ENCODE measurements at regions not wholly inside any gene's neighbourhood (a gene's known extent, or its start where the extent isn't known, plus 50 kb on each side); places are given as distances from the start of the nearest gene placed in this dataset.
"Not testable (repeated sequence)": the region's sequence is repeated elsewhere in the genome, so short reads cannot be mapped to it uniquely, and the experiment has no call there.

DNA sequence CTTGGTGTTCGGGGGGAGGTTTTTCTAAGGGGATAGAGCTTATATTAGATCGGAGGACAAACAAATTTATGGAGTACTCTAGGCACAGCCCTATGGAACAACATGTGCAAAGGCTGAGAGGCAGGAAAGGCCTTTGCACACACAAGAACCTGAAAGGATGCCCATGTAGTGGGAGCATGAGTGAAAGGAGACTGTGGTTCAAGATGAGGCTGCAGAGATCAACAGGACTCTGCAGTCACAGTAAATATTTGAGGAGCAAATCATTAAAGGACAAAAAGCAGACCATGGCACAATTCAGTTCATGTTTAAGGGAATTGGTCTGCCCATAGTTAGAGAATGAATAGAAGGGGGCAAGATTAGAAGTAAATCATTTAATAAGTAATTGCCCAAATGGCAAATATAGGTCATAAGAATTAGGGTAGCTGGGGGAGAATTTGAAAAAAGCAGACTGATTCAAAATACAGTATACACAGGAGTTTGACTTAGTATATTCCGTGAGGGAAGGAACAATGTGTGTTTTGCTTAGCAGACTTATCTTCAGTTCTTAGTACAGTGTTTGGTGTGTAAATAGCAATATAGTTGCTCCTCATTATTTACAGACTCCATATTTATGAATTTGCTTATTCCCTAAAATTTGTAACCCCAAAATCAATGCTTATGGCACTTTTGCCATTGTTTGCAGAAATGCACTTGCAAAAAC, 268.1 kb downstream of the SEC16B start:
- H3K4me3 ChIP-seq (ENCODE audit: low read depth, low read length): no peak overlapping the region
- no peak for TF ChIP-seq CTCF (IDR thresholded peaks at IDR 0.05; ENCODE audit: low read depth, low read length, missing control alignments)

DNA sequence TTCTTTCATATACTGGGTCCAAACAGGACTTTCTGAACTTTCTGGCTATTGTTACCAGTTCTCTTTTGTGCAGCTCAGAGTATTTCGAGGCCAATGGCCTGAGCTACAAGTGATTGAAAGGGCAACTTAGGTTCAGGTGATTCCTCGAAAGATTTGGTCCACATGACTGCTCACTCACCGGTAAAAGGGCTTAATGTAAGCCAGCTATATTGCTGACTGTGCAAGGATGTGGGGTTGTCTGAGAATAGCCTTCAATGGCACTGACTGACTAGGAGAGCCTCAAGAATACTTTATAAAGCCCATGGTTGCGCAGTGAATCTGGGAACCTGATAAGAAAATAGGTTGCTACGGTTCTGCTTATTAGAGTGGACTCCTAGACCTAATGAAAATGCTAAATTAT, 269.0 kb downstream of the SEC16B start:
- DNase-seq (ENCODE audit: low read depth): no peak
- no peak for TF ChIP-seq CTCF (IDR thresholded peaks at IDR 0.05; ENCODE audit: low read depth, low read length, missing control alignments)

More for the DNA sequence above, 268.1 kb downstream of the SEC16B start:
- DNase-seq (ENCODE audit: low read depth): no peak

DNA sequence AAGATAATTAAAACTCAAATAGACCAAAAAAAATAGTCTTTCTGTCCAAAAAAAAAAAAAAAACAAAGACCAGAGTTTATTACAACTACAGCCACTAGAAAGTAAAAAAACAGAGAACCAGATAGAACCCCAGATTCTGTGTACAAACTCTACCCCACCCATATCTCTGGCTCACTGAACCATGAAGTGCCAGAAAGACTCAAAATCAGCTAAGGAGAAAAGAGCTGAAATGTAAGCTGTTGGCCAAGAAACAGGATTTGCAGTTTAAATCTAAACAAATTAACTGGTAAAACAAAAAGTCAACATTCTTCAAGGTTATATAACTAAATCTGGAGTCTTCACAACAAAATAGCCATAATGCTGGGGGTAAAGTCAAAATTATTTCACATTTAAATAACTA, 278.9 kb downstream of the SEC16B start:
- TF ChIP-seq CTCF (IDR thresholded peaks at IDR 0.05; ENCODE audit: low read depth, low read length, missing control alignments): no peak
- H3K4me3 ChIP-seq (ENCODE audit: low read depth, low read length): no peak overlapping the region
- no peak for DNase-seq (ENCODE audit: low read depth)

More for the DNA sequence above, 269.0 kb downstream of the SEC16B start:
- H3K4me3 ChIP-seq (ENCODE audit: low read depth, low read length): no peak overlapping the region

GRCh38 chr1:177687544-177687943, 282.3 kb downstream of the SEC16B start:
- TF ChIP-seq CTCF (IDR thresholded peaks at IDR 0.05; ENCODE audit: low read depth, low read length, missing control alignments): no peak
- H3K4me3 ChIP-seq (ENCODE audit: low read depth, low read length): no peak overlapping the region
- DNase-seq (ENCODE audit: low read depth): no peak

DNA sequence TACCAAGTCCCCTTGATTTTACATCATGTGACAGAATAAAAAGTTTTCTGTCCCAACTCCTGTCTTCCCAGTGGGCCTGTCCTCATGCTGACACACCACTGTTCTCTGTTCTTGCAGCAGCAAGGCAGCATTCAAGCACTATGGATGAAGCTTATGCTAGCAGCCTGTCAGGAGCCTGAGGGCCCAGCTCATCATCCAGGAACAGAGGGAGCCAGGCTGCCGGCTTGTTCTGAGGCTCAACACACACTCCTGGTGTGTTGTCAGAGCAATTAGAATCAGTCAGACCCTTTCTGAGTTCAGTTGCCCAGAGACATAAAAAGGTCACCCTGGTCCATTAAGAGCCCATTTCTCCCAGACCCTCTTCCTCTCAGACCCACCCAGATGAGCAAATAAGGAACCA, 282.9 kb downstream of the SEC16B start:
- H3K4me3 ChIP-seq (ENCODE audit: low read depth, low read length): no peak overlapping the region
- no peak for DNase-seq (ENCODE audit: low read depth)
- TF ChIP-seq CTCF (IDR thresholded peaks at IDR 0.05; ENCODE audit: low read depth, low read length, missing control alignments): no peak

- no peak overlapping the region for H3K4me3 ChIP-seq (ENCODE audit: low read depth, low read length)
- DNase-seq (ENCODE audit: low read depth): no peak
- TF ChIP-seq CTCF (IDR thresholded peaks at IDR 0.05; ENCODE audit: low read depth, low read length, missing control alignments): no peak
Measured at GRCh38 chr1:177669161-177669560, 300.7 kb downstream of the SEC16B start.

GRCh38 chr1:177665935-177666334, 303.9 kb downstream of the SEC16B start:
- H3K4me3 ChIP-seq (ENCODE audit: low read depth, low read length): no peak overlapping the region
- DNase-seq (ENCODE audit: low read depth): no peak
- no peak for TF ChIP-seq CTCF (IDR thresholded peaks at IDR 0.05; ENCODE audit: low read depth, low read length, missing control alignments)

DNA sequence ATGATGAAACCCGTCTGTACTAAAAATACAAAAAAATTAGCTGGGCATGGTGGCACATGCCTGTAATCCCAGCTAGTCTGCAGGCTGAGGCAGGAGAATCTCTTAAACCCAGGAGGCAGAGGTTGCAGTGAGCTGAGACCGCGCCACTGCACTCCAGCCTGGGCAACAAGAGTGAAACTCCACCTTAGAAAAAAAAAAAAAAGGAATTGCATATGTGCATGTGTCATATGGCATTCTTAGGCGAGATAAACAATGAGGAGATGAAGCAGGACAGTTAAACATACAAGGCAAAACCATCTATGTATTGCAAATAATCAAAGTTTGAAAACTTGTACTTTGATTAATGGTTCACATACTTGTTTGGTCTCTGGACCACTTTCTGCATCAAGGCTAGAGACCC, 305.1 kb downstream of the SEC16B start:
- not testable (repeated sequence) for DNase-seq (ENCODE audit: low read depth); H3K4me3 ChIP-seq (ENCODE audit: low read depth, low read length)
